H1 (cell line): ENCODE measurements at regions not wholly inside any gene's neighbourhood (a gene's known extent, or its start where the extent isn't known, plus 50 kb on each side); places are given as distances from the start of the nearest gene placed in this dataset.

Source experiments
- CTCF ChIA-PET: fragments of 300-600 bp; sonication (Branson Sonifier 250); formaldehyde crosslinking; loops from one replicate; lab custom pipeline; 2021; ENCODE audit not compliant: partially characterized antibody; lab: Charles Lee
- POLR2A ChIA-PET: fragments of 300-600 bp; sonication (Branson Sonifier 250); formaldehyde crosslinking; loops from one replicate; lab custom pipeline; 2021; ENCODE audit warnings: inconsistent platforms; ENCODE audit not compliant: partially characterized antibody; lab: Charles Lee
- DNase-seq, 2 experiments: peaks; one replicate each; pipeline versions ENCODE4 v3.0.0 to v3.0.0-alpha.2; 2010 to 2022; ENCODE audit warnings: low spot score in 2 of 2, low read depth in 1 of 2, mixed read lengths in 1 of 2
- FAIRE-seq: peaks from 2 replicates; lab custom pipeline; 2011; peaks lifted over from hg19 to GRCh38; lab: Jason Lieb, UNC
- H2AFZ ChIP-seq: 2 replicates; pipeline ENCODE4 v1.8.1; 2012; ENCODE audit warnings: low read length, inconsistent platforms
- H2AK5ac ChIP-seq: 2 replicates; pipeline ENCODE4 v1.6.1; 2013; ENCODE audit warnings: low read depth, low read length
- H2BK120ac ChIP-seq: replicated peaks from 2 replicates; pipeline ENCODE3; 2013; ENCODE audit warnings: low read depth, low read length, inconsistent platforms
- H2BK12ac ChIP-seq: 2 replicates; pipeline ENCODE4 v1.6.1; 2013; ENCODE audit warnings: low read depth, low read length
- H2BK15ac ChIP-seq: 2 replicates; pipeline ENCODE4 v1.6.1; 2013; ENCODE audit warnings: low read length
- H2BK20ac ChIP-seq: 2 replicates; pipeline ENCODE4 v1.6.1; 2013; ENCODE audit warnings: low read length
- H2BK5ac ChIP-seq: 2 replicates; pipeline ENCODE4 v1.6.1; 2013; ENCODE audit warnings: low read depth, low read length
- H3K14ac ChIP-seq: 2 replicates; pipeline ENCODE4 v1.6.1; 2013; ENCODE audit warnings: inconsistent platforms; ENCODE audit not compliant: insufficient read length
- H3K18ac ChIP-seq: 2 replicates; pipeline ENCODE4 v1.6.1; 2013; ENCODE audit warnings: low read length; ENCODE audit errors: extremely low read depth
- H3K23ac ChIP-seq: 2 replicates; pipeline ENCODE4 v1.6.1; 2013; ENCODE audit warnings: inconsistent platforms; ENCODE audit not compliant: insufficient read length
- H3K23me2 ChIP-seq: 2 replicates; pipeline ENCODE4 v1.6.1; 2013; ENCODE audit warnings: low read depth, low read length
- H3K27ac ChIP-seq: 2 replicates; pipeline ENCODE4 v1.6.1; 2011; ENCODE audit warnings: low read depth, low read length, inconsistent platforms
- H3K27me3 ChIP-seq, 4 experiments: replicated peaks in 1 of 4; 1 replicate in 1 of 4; 2 replicates in 3 of 4; pipeline versions ENCODE4 v1.6.1 to v1.8.1; 2011 to 2013; ENCODE audit warnings: low read length in 3 of 4, mild to moderate bottlenecking in 3 of 4, inconsistent platforms in 2 of 4, mixed read lengths in 2 of 4, moderate library complexity in 1 of 4; ENCODE audit not compliant: control insufficient read depth in 3 of 4, insufficient read depth in 3 of 4; ENCODE audit errors: extremely low read depth in 1 of 4
- H3K36me3 ChIP-seq, 4 experiments: 2 replicates each; pipeline versions ENCODE4 v1.6.1 to v1.8.1; 2011 to 2013; ENCODE audit warnings: mild to moderate bottlenecking in 4 of 4, low read length in 3 of 4, moderate library complexity in 2 of 4, control low read depth in 1 of 4, inconsistent platforms in 1 of 4; ENCODE audit not compliant: insufficient read depth in 4 of 4, control insufficient read depth in 2 of 4
- H3K4ac ChIP-seq: replicated peaks from 2 replicates; pipeline ENCODE3; 2013; ENCODE audit warnings: low read length, low read depth, mixed read lengths, inconsistent platforms; ENCODE audit not compliant: insufficient read length
- H3K4me1 ChIP-seq, 4 experiments: replicated peaks in 1 of 4; 1 replicate in 1 of 4; 2 replicates in 3 of 4; pipeline versions ENCODE4 v1.6.1 to v1.8.1; 2011 to 2013; ENCODE audit warnings: low read length in 3 of 4, inconsistent platforms in 2 of 4, mixed read lengths in 1 of 4; ENCODE audit not compliant: insufficient read depth in 4 of 4, control insufficient read depth in 3 of 4
- H3K4me2 ChIP-seq, 2 experiments: 2 replicates each; pipeline versions ENCODE4 v1.6.1 to v1.8.1; 2011 to 2013; ENCODE audit warnings: low read depth in 2 of 2, low read length in 2 of 2, control low read depth in 1 of 2, inconsistent platforms in 1 of 2, mild to moderate bottlenecking in 1 of 2; ENCODE audit not compliant: insufficient read depth in 1 of 2
- H3K4me3 ChIP-seq, 4 experiments: fragments of 200-600, 300-600 bp in 1 of 4; sonication (generic), shearing (Covaris generic), sonication (Bioruptor Twin) in 1 of 4; 2 replicates each; pipeline versions ENCODE4 v1.5.1 to v1.8.1; 2011 to 2016; ENCODE audit warnings: low read length in 4 of 4, low read depth in 3 of 4, control low read depth in 2 of 4, inconsistent platforms in 2 of 4, mild to moderate bottlenecking in 2 of 4, mixed read lengths in 1 of 4, moderate library complexity in 1 of 4; ENCODE audit not compliant: insufficient read depth in 2 of 4; ENCODE audit errors: extremely low read depth in 1 of 4
- H3K56ac ChIP-seq: replicated peaks from 2 replicates; pipeline ENCODE3; 2013; ENCODE audit warnings: low read depth, mild to moderate bottlenecking, mixed read lengths, low read length, inconsistent platforms; ENCODE audit not compliant: insufficient read length
- H3K79me1 ChIP-seq: 2 replicates; pipeline ENCODE4 v1.6.1; 2013; ENCODE audit warnings: low read depth, low read length, control low read depth
- H3K79me2 ChIP-seq, 2 experiments: 2 replicates each; pipeline versions ENCODE4 v1.6.1 to v1.8.1; 2012 to 2013; ENCODE audit warnings: low read length in 2 of 2, mild to moderate bottlenecking in 2 of 2, inconsistent platforms in 1 of 2; ENCODE audit not compliant: insufficient read depth in 2 of 2, control insufficient read depth in 1 of 2
- H3K9ac ChIP-seq, 4 experiments: replicated peaks in 1 of 4; 1 replicate in 1 of 4; 2 replicates in 3 of 4; pipeline versions ENCODE4 v1.6.1 to v1.8.1; 2011 to 2013; ENCODE audit warnings: low read depth in 3 of 4, low read length in 3 of 4, control low read depth in 2 of 4, mild to moderate bottlenecking in 2 of 4, moderate library complexity in 2 of 4, inconsistent platforms in 1 of 4; ENCODE audit errors: extremely low read depth in 1 of 4
- H3K9me3 ChIP-seq, 2 experiments: 2 replicates each; pipeline versions ENCODE4 v1.6.1 to v1.8.1; 2012 to 2013; ENCODE audit warnings: mild to moderate bottlenecking in 2 of 2, moderate library complexity in 2 of 2, control low read depth in 1 of 2, inconsistent platforms in 1 of 2, low read depth in 1 of 2, low read length in 1 of 2, mixed read lengths in 1 of 2; ENCODE audit not compliant: insufficient read depth in 2 of 2
- H4K20me1 ChIP-seq, 2 experiments: replicated peaks in 1 of 2; 2 replicates each; pipeline versions ENCODE3 to v1.8.1; 2011 to 2013; ENCODE audit warnings: inconsistent platforms in 2 of 2, low read length in 2 of 2, mild to moderate bottlenecking in 1 of 2; ENCODE audit not compliant: insufficient read depth in 2 of 2, control insufficient read depth in 1 of 2
- H4K5ac ChIP-seq: 2 replicates; pipeline ENCODE4 v1.6.1; 2013; ENCODE audit warnings: low read length, low read depth, mixed read lengths, inconsistent platforms; ENCODE audit not compliant: insufficient read length
- H4K8ac ChIP-seq: 2 replicates; pipeline ENCODE4 v1.8.0; 2013; ENCODE audit warnings: mild to moderate bottlenecking, moderate library complexity, low read length, inconsistent platforms; ENCODE audit not compliant: insufficient read depth; ENCODE audit errors: extremely low read depth
- H4K91ac ChIP-seq: replicated peaks from 2 replicates; pipeline ENCODE3; 2013; ENCODE audit warnings: low read length, mixed read lengths, inconsistent platforms; ENCODE audit not compliant: insufficient read length
- CHD7 ChIP-seq: fragments of 300-600 bp; sonication (generic); IDR thresholded peaks from 2 replicates; pipeline ENCODE4 v1.7.1; 2012; ENCODE audit warnings: low read length, moderate library complexity, mild to moderate bottlenecking, inconsistent platforms; ENCODE audit not compliant: insufficient replicate concordance
- WGBS, 2 experiments: shearing (Covaris generic) in 1 of 2; methylation state at CpG; one replicate each; pipeline versions ENCODE4 v1.1.6 to v1.1.7; 2013 to 2015; ENCODE audit warnings: low lambda C conversion rate in 2 of 2, mixed read lengths in 2 of 2, inconsistent platforms in 1 of 2, low coverage in 1 of 2, missing lambda C conversion rate in 1 of 2; ENCODE audit not compliant: insufficient replicate concordance in 2 of 2, insufficient coverage in 1 of 2, insufficient read length in 1 of 2; ENCODE audit errors: extremely low coverage in 1 of 2, missing lambda C conversion rate in 1 of 2; 5-methylcytosine and 5-hydroxymethylcytosine counted together

GRCh38 chr15:37483779-37484178 lies 383.4 kb upstream of the MEIS2 start:
- no peak for FAIRE-seq
- no peak for TF ChIP-seq CHD7

More at GRCh38 chr15:37483779-37484178, 383.4 kb upstream of the MEIS2 start:
- no peak overlapping the region for H4K91ac ChIP-seq
- no peak overlapping the region for H2BK12ac ChIP-seq
- no peaks in the 10 kb centered on the region for H4K20me1 ChIP-seq
- 0 out of 4 replicates have a peak, but pooled peaks cover 0 to 6% of the 10 kb centered on the region in 2 experiments for H3K9me3 ChIP-seq
- WGBS, 2 experiments = 92% methylated on average over 6 of the region's 6 CpGs; no CpG with 5 or more reads in 1 of the 2 experiments
- no peaks in the 10 kb centered on the region for H3K79me2 ChIP-seq
- no peak overlapping the region for H2BK20ac ChIP-seq
- H2AFZ ChIP-seq = no peak overlapping the region
- no peak overlapping the region for H2AK5ac ChIP-seq
- ChIA-PET CTCF (no interaction called here), POLR2A (no interaction called here)
- no peak overlapping the region for H3K4me3 ChIP-seq
- H2BK120ac ChIP-seq = no peak overlapping the region
- no peaks in the 10 kb centered on the region for H3K4me1 ChIP-seq
- H3K4me2 ChIP-seq = no peak overlapping the region
- no peak for DNase-seq
- H3K18ac ChIP-seq = no peak overlapping the region
- no peaks in the 10 kb centered on the region for H3K27me3 ChIP-seq
- no peaks in the 10 kb centered on the region for H3K36me3 ChIP-seq
- H4K8ac ChIP-seq = no peak overlapping the region
- H3K9ac ChIP-seq = no peak overlapping the region
- H3K4ac ChIP-seq = no peak overlapping the region
- H2BK5ac ChIP-seq = no peak overlapping the region
- H3K14ac ChIP-seq = no peak overlapping the region
- H3K23me2 ChIP-seq = peaks cover 2% of the 10 kb centered on the region; the same call in 1 of the 2 replicates
- H3K56ac ChIP-seq = no peak overlapping the region
- no peak overlapping the region for H4K5ac ChIP-seq
- no peak overlapping the region for H3K27ac ChIP-seq
- H2BK15ac ChIP-seq = no peak overlapping the region
- H3K23ac ChIP-seq = no peak overlapping the region
- H3K79me1 ChIP-seq = no peaks in the 10 kb centered on the region
